HG03039 (cell line): ENCODE measurements at regions not wholly inside any gene's neighbourhood (a gene's known extent, or its start where the extent isn't known, plus 50 kb on each side); places are given as distances from the start of the nearest gene placed in this dataset.
"Not testable (repeated sequence)": the region's sequence is repeated elsewhere in the genome, so short reads cannot be mapped to it uniquely, and the experiment has no call there.

Experiments
- ATAC-seq: cut with Tn5 transposase; IDR thresholded peaks from one replicate; pipeline ENCODE4 v1.9.1; 2021; ENCODE audit warnings: mild to moderate bottlenecking, moderate library complexity; ENCODE audit not compliant: unreplicated experiment

DNA sequence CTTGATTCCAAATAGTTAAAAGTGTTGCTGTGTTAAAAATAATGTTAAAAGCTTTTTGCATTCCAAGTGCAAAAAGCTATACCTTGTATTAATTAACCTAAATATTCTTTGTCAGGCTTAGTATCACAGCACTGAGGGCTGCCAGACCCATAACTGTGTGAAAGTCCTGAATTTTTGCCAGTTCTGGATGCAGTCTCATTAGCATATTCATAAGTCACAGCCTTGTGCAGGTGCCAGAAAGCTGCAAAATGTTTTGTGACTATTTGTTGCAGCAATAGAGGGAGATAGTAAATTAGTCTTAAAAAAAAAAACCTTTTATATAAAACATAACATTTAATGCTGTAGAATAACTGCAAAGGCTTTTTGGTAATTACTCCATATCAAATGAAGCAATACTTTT lies 56.6 kb downstream of the SLITRK1 start:
- no peak for ATAC-seq

DNA sequence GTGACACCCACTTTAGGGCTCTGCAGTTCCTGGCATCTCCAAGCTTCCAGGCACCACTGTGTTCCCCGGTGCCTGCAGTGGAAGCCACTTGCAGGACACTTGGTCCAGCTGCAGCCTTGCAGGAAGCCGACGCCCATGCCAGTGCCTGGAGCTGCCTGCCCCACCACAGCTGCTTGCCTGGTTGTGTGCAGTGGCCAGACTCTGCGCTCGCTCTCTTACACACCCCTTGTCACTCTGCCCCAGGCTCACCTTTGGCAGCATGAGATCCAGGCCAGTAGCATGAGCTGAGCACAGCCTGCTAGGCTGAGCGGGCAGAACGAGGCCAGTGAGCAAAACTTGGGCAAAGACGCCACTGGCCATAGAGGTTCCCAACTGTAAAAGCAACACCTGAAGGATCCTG lies 57.7 kb downstream of the SLITRK1 start:
- no peak for ATAC-seq

DNA sequence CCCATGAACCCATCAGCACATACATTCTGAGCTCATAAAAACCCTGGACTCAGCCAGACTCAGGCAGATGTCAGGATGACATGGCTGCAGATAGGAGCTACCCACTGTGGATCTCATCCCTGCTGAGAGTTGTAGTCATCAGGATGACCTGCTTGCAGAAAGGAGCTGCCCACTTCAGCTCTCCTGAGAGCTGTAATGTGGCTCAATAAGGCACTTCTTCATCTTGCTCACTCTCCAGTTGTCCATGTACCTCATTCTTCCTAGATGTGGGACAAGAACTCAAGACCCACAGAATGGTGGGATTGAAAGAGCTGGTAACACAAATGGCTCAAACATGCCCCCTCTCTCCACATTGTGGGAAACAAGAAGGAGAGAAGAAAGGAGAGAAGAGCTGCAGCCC lies 58.2 kb downstream of the SLITRK1 start:
- no peak for ATAC-seq

DNA sequence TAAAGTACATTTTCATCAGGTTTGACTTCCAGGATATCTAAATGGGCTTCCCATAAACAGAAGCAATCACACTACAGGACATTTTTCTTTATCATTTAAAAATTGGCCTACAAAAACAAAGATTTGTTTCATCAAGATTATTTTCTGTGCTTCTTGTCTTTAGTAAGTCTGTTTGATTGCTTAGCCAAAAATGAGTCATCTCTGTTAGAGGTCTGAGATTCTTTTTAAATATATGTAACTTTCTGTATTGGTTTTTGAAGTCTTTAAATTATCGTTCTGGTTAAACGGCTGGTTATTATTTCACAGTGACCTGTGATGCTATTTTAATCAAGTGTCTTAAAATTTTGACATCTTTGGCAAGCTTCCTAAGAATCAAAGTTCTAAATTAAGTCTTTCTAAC lies 62.7 kb downstream of the SLITRK1 start:
- no peak for ATAC-seq

DNA sequence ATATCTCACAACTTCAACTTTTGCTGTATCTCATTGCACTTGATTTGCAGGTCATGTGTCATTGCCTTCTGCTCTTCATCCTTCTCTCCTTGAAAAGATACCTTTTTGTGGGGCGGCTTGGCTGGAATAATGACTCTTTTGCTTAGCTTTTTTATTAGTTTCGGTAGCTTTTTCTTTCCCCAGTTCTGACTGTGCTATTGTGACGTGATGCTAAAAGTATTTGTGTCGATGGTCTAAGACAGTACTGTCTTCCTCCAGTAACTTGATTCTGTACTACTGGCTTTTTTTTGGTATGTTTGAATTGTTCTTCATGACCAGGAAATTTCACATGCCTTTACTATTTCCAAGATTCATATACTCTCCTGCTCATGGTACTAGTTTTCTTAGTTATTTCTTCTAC lies 63.1 kb downstream of the SLITRK1 start:
- no peak for ATAC-seq

DNA sequence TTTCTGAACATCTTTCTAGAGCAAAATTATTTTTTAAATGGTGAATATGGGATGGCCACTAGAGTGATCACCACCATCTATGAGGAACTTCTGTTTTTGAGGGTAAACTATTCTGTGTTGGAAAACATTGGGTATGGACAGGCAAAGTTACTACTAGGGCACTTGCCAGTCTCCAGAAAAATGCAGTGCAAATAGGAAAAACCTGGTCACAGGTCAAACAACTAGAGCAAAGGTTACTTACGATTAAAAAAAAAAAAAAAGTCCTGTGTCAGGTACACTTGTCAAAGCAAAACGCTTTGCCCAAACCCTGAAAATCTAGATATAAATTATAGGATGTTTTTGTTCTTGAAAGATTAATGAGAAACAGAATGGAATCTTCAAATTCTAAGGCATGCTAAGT lies 66.2 kb downstream of the SLITRK1 start:
- ATAC-seq: no peak

DNA sequence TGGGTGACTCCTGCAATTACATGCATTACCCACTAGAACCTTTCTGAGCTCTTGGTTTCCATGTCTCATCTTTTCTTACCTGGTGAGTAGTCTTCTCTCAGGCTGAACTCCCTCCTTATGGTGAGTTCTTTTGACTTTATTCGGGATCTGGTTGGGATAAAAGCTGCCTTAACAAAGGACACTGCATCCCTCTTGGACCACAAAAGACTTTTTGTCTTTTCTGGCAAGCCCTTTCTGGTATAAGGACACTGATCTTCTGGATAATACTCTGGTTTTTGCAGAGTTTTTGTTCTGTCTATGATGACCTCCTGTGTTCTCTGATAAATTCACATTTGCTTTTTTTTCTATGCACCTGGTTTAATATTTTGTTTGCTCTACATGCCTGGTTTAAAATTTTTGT lies 66.7 kb downstream of the SLITRK1 start:
- ATAC-seq: no peak

DNA sequence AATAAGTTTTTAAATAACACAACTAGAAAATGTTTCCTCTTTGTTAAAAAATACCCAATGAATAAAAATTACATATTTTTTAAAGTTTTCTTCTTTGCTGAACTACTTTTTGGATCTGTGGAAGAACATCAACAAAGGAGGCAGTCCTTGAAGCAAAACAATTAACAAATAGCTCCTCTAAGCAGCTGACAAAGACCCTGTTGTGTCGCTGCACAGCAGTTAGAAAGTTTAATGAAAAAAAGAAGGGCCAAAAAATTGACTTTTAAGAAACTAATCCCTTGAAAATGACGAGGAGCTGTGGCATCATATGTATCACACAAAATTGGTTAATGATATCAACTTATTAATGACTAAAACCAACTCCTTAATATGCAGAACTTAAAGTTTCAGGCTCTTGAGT lies 72.1 kb downstream of the SLITRK1 start:
- no peak for ATAC-seq

DNA sequence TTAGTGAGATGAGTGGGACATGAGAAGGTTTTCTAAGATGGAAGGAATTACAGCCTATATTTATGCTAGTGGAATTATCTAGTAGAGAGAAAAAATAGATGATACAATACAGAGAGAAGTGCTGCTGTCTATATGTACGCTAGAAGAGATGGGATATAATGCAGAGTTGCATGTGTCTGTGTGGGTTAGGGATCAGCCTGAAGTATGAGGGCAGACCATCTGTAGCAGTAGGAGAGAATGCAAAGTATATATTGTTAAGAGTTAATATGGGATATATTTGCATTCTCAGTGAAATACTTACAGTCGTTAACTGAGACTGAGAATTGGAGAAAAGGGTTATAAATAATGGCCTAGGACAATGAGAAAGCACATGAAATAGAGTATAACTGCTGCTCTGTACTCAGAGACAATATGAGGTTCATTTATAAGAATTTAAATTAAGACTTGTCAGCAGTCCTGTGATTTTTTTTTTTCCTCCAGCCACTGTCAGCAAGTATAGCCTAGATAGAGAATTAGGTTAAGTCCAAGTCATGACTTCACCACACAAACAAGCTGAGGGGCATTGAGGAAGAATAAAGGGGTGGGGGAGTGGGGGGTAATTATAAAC lies 77.8 kb downstream of the SLITRK1 start:
- no peak for ATAC-seq

DNA sequence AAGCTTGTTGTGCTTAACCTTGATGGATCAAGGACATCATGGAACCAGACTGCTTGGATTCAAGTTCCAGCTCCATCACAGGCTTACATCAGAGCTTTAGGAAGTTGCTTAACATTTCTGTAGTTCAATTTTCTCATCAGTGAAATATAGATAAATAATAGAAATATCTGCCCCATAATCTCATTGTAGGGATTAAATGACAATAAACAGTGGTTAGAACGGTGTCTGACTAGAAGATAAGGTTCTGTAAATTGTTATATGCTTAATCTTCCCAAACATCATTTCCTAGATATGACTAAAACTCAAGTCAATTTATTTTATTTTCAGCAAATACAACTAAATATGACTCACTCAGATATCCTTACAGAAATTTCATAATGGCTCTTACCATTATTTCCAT lies 83.5 kb downstream of the SLITRK1 start:
- ATAC-seq: no peak

DNA sequence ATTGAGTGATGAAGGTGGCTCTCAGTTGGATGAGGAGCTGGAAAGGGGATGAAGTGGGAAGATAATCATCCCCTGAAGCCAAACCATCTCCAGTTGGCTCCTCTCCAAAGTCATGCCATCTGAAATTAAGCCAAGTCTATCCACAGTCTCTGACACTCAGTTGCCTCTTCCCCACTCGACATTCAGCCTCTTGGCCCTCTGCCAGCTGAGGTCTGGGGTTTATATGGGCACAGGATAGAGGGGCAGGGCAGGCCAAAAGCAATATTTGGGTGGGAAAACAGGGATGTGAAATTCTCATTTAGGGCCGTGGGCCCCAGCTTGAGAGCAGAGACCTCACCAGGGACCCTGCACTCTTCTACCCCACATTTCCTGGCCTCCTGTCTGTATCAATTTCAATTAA lies 85.9 kb downstream of the SLITRK1 start:
- ATAC-seq: no peak

DNA sequence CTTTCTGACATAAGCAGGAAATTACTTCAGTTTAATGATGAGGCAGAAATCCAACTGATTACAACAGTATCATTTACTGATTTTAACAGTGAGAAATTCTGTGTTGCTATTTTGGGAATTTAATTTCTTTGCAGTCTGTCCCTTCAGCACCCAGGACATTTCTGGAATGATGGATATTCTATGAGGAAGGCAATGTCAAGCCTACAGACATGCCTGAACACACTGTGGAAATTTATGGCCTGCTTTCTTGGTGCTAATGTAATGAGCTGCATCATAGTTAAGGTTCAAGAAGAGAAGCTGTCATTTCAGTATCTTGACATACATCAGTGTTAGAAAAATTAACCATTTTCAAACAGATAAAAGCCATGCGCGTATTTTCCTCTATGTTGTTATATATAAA lies 87.7 kb downstream of the SLITRK1 start:
- ATAC-seq: no peak

DNA sequence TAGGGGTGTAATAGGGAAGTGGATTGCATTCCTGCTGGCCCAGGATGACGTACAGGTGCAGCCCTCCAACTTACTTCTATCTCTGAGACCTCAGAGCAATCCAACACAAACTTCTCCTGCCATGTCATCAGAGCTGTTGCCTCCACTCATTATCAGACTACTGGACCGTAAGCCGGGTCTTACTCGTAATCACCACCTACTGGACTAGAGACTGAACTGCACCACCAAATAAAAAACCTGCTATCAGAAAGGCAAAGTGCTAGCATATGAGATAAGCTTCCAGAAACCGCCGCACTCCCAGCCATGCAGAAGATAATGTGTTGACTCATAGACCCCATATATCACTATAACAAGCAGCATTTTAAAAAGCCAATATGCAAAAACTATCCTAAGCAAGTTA lies 102.0 kb downstream of the SLITRK1 start:
- ATAC-seq: no peak

DNA sequence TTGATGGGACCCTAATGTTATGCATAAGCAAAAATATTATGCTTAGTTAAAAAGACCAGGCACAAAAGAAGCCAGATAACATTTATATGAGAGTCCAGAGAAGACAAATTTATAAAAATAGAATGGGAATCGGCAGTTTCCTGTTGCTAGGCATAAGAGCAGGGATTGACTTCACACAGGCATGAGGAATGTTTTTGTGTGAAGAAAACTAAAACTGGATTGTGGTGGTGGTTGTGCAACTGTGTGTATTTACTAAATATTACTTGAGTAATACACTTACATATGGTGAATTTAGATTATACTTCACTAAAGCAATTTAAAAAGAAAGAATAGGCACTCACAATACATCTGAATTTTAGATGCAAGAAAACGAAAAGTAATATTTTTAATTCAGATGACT lies 108.3 kb downstream of the SLITRK1 start:
- no peak for ATAC-seq

DNA sequence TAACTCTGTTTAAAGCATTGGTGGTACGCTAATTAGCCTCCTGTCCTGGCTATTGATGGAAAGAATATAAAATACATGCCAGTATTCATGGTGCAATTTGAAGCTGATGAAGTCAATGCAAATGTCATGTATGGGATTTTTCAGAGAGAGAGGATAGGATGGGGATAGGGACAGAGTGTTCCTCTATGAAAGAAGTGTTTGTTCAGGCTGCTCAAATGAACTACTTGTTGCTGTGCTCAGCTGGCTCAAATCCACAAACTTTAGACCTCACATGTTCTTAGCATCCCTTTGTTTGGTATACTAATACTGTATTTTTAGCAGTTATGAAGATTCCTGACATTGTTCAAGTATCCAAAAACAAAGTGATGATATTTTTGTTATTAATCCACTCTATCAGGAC lies 116.5 kb downstream of the SLITRK1 start:
- no peak for ATAC-seq

DNA sequence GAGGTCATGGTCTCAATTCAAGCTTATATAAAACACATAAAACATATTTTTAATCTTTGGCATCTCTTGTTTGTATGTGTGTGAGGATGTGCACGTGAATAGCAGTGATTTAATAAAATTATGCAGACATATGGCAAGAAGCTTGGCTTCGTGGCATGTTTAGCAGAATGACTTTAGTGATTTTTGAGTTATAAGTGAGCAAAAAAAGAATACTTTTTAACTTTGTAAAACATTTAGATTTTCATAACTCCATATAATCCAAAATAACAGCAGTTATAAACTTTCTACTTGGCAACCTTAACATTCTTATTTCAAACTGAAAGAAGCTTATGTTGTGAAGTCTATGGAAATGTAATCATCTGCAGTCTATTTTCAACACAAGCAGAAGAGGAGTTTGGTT lies 120.6 kb downstream of the SLITRK1 start:
- no peak for ATAC-seq

DNA sequence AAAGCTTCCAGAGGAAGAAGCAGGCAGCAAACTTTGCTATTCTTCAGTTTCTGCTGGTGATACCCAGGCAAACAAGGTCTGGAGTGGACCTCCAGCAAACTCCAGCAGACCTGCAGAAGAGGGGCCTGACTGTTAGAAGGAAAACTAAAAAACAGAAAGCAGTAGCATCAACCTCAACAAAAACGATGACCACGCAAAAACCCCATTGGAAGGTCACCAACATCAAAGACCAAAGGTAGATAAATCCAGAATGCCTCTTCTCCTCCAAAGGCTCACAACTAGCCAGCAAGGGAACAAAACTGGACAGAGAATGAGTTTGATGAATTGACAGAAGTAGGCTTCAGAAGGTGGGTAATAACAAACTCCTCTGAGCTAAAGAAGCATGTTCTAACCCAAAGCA lies 127.1 kb downstream of the SLITRK1 start:
- not testable (repeated sequence) for ATAC-seq

DNA sequence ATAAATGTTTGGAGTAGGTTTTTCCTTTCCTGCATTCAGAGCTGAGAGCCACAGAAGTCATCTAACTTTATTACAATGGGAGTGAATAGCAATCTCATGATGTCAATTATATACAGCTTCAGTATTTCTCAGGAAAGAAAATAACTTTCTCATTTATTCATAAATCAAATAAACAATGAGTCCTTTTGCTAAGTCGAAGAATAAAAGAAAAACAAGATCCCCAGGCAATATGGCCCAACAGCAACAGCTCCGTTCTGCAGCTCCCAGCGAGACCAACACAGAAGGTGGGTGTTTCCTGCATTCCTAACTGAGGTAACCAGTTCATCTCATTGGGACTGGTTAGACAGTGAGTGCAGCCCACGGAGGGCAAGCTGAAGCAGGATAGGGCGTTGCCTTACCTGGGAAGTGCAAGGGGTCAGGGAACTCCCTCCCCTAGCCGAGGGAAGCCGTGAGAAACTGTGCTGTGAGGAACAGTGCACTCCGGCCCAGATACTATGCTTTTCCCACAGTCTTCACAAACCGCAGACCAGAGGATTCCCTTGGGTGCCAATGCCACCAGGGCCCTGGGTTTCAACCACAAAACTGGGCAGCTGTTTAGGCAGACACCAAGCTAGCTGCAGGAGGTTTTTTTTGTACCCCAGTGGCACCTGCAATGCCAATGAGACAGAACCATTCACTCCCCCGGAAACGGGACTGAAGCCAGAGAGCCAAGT lies 128.2 kb downstream of the SLITRK1 start:
- no peak for ATAC-seq

DNA sequence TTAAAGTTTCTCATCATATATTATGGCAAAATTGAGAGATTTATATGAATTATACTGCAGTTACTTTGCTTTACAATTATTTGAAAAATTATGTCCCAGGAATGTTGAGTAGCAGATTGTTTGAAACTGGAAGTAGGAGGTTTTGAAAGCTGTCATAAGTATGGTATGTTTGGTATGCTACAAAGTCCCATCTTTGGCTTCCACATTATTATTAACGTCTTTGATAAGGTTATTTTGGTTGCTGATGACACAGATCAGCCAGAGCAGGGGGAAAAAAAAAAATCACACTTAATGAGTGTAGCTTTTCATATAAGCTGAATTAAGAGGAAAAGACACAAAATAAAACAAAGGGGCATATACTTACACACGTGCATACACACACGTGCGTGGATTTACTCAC lies 130.1 kb downstream of the SLITRK1 start:
- ATAC-seq: no peak

DNA sequence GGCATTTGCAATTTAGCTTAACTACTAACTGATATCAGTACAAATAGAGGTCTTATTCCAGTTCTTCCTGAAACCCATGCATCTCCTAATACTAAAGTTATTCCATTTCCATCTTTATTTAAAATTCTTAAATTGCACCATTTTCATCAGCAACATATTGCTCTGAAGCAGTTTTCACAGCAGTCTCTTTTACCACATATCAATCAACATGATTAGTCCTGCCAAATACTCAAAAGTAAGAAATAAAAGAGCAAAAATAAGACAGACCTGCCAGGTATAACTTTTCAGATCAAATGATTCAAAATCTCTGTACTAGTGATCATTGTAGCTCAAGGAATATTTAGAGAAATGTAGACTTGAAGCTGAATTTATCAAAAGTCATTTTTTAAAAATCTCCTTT lies 141.7 kb downstream of the SLITRK1 start:
- no peak for ATAC-seq

DNA sequence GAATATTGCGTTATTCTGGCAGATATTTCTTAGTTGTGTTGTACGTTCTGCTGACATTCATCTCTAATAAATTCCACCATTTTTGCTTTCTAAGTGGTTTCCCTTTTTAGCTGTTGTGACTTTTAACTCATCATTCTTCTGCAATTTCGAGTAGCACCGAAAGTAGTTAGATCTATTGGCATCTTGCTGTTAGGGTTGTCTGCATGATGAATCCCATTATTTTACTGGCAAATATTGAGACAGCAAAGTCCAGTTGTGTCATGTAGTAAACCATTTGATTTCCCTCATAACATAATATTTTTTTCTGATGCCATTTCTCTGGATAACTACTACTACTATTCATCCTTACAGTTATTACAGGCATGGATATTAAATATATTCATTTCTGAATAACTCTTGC lies 143.9 kb downstream of the SLITRK1 start:
- ATAC-seq: no peak

DNA sequence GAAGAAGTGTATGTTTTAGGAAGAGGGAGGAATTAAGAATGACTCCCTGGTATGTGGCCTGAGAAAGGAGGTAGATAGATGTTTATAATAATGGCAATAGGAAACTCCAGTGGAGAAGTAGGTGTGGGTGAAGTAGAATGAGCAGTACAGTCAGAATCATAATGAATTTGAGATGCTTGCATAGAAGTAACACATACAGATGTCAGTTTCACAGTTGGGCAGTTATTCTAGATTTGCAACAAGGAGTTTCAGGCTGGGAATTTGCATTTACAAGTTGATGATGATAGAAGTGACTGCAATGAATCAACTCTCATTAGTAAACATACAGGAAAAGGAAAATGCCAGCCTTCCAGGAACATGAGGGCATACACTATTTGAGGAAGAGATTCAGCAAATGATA lies 149.0 kb downstream of the SLITRK1 start:
- no peak for ATAC-seq

DNA sequence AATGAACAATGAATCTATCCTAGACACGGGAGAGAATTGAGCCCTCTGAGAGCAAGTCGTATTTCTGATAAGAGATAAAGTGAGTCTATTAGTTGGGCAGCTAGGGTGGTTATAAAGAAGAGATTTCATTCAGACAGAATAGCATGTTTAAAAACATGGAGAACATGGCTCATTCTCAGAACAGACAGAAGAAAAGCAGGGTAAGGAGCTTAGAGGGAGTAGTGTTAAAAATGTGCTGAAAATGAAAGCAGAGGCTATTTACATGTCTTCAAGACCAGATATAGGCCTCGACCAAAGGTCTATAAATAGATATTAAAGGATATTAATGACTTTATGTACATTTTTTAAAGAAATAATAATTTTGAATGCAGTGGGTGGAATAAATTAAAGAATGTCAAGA lies 149.5 kb downstream of the SLITRK1 start:
- no peak for ATAC-seq
